HG03354 (cell line): ENCODE measurements at regions not wholly inside any gene's neighbourhood (a gene's known extent, or its start where the extent isn't known, plus 50 kb on each side); places are given as distances from the start of the nearest gene placed in this dataset.
"Not testable (repeated sequence)": the region's sequence is repeated elsewhere in the genome, so short reads cannot be mapped to it uniquely, and the experiment has no call there.

Experiments
- ATAC-seq: cut with Tn5 transposase; IDR thresholded peaks from one replicate; pipeline ENCODE4 v1.9.1; 2021; ENCODE audit warnings: mild to moderate bottlenecking; ENCODE audit not compliant: unreplicated experiment, poor library complexity, severe bottlenecking

GRCh38 chr1:60895701-60896100 is 186.7 kb upstream of the NFIA start:
- ATAC-seq: no peak

- no peak for ATAC-seq
Measured at GRCh38 chr1:60895252-60895651, 187.1 kb upstream of the NFIA start.

- no peak for ATAC-seq
Measured at GRCh38 chr1:60894741-60895140, 187.6 kb upstream of the NFIA start.

- ATAC-seq: no peak
Measured at GRCh38 chr1:60894130-60894529, 188.2 kb upstream of the NFIA start.

- ATAC-seq: no peak
Measured at GRCh38 chr1:60893136-60893930, 189.0 kb upstream of the NFIA start.

GRCh38 chr1:60891765-60892164 is 190.6 kb upstream of the NFIA start:
- ATAC-seq: no peak

- no peak for ATAC-seq
Measured at GRCh38 chr1:60891281-60891680, 191.1 kb upstream of the NFIA start.

- ATAC-seq: no peak
Measured at GRCh38 chr1:60890664-60891063, 191.7 kb upstream of the NFIA start.

- no peak for ATAC-seq
Measured at GRCh38 chr1:60889709-60890108, 192.7 kb upstream of the NFIA start.

- ATAC-seq: no peak
Measured at GRCh38 chr1:60888126-60888525, 194.2 kb upstream of the NFIA start.

- no peak for ATAC-seq
Measured at GRCh38 chr1:60886793-60887331, 195.5 kb upstream of the NFIA start.

GRCh38 chr1:60886090-60886489 is 196.3 kb upstream of the NFIA start:
- ATAC-seq: no peak

GRCh38 chr1:60880202-60880601 is 202.2 kb upstream of the NFIA start:
- no peak for ATAC-seq

- ATAC-seq: no peak
Measured at GRCh38 chr1:60878323-60878722, 204.0 kb upstream of the NFIA start.

- ATAC-seq: no peak
Measured at GRCh38 chr1:60877376-60877775, 205.0 kb upstream of the NFIA start.

GRCh38 chr1:60876952-60877351 is 205.4 kb upstream of the NFIA start:
- ATAC-seq: no peak

GRCh38 chr1:60875138-60875537 is 207.2 kb upstream of the NFIA start:
- no peak for ATAC-seq

GRCh38 chr1:60874718-60875117 is 207.6 kb upstream of the NFIA start:
- ATAC-seq: no peak

GRCh38 chr1:60873396-60873795 is 209.0 kb upstream of the NFIA start:
- not testable (repeated sequence) for ATAC-seq

GRCh38 chr1:60872426-60873054 is 209.8 kb upstream of the NFIA start:
- no peak for ATAC-seq

- no peak for ATAC-seq
Measured at GRCh38 chr1:60870269-60870865, 212.0 kb upstream of the NFIA start.
